BLaER1 treated with 17β-estradiol and CSF1 and Interleukin-3, amounts not matched to agents 10 nM and 100 nM (cell line): ENCODE measurements at regions not wholly inside any gene's neighbourhood (a gene's known extent, or its start where the extent isn't known, plus 50 kb on each side); places are given as distances from the start of the nearest gene placed in this dataset.
"Not testable (repeated sequence)": the region's sequence is repeated elsewhere in the genome, so short reads cannot be mapped to it uniquely, and the experiment has no call there.

Source experiments
- H3K27ac ChIP-seq, 11 experiments: shearing (Covaris generic); formaldehyde crosslinking; 2 replicates each; pipeline ENCODE4 v1.8.1; 2022
- H3K27me3 ChIP-seq, 11 experiments: shearing (Covaris generic); formaldehyde crosslinking; 2 replicates each; pipeline ENCODE4 v1.8.1; 2022
- H3K36me3 ChIP-seq, 11 experiments: shearing (Covaris generic); formaldehyde crosslinking; 2 replicates each; pipeline ENCODE4 v1.8.1; 2022
- H3K4me1 ChIP-seq, 10 experiments: shearing (Covaris generic); formaldehyde crosslinking; 2 replicates each; pipeline ENCODE4 v1.8.1; 2022
- H3K4me2 ChIP-seq, 11 experiments: shearing (Covaris generic); formaldehyde crosslinking; 2 replicates each; pipeline ENCODE4 v1.8.1; 2022
- H3K4me3 ChIP-seq, 10 experiments: shearing (Covaris generic); formaldehyde crosslinking; 2 replicates each; pipeline ENCODE4 v1.8.1; 2022
- H3K9ac ChIP-seq, 11 experiments: shearing (Covaris generic); formaldehyde crosslinking; 2 replicates each; pipeline ENCODE4 v1.8.1; 2022
- H3K9me3 ChIP-seq, 11 experiments: shearing (Covaris generic); formaldehyde crosslinking; replicated peaks in 1 of 11; 2 replicates each; pipeline ENCODE4 v1.8.1; 2022
- H4K20me1 ChIP-seq, 11 experiments: shearing (Covaris generic); formaldehyde crosslinking; 2 replicates each; pipeline ENCODE4 v1.8.1; 2022
- Cebpa-rat ChIP-seq, 11 experiments: shearing (Covaris generic); IDR thresholded peaks; 2 replicates each; pipeline ENCODE4 v1.8.1; 2022

DNA sequence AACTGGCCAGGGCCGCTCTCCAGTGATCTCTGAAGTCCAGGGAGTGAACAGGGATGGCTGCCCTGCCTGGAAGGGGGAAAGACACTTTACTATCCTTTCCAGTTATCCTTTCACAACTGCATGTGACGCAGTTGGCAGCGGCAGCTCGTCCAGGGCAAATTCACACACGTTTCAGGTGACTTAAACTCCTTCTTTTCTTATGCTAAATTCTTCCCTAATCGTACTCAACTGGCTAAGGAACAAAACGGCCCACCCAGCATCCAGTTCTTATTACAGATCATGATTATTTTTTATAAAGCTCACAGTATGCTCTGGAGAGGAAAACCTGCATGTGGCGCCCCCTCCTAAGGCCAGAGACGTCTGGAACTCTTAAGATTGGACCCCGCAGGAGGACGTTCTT, 767.1 kb downstream of the UQCRFS1 start:
- Histone ChIP-seq H3K27me3 (no peaks in the 10 kb centered on the region), H3K27ac (no peak overlapping the region), H3K4me2 (no peak overlapping the region), H3K9ac (no peak overlapping the region), H3K36me3 (no peaks in the 10 kb centered on the region), H3K4me1 (peaks cover 0 to 5% (median 0%) of the 10 kb centered on the region in 10 experiments; a peak in 2 of 20 replicates), H3K4me3 (no peak overlapping the region), H3K9me3 (peaks cover 0 to 5% (median 0%) of the 10 kb centered on the region in 11 experiments; a peak in 1 of 22 replicates), H4K20me1 (no peaks in the 10 kb centered on the region)
- no peak for TF ChIP-seq Cebpa-rat (IDR thresholded peaks at IDR 0.05)

- H3K9ac ChIP-seq: no peak overlapping the region
- H3K27me3 ChIP-seq: no peaks in the 10 kb centered on the region
- H4K20me1 ChIP-seq: no peaks in the 10 kb centered on the region
- H3K4me2 ChIP-seq: no peak overlapping the region
- H3K4me3 ChIP-seq: no peak overlapping the region
- no peak overlapping the region for H3K27ac ChIP-seq
- no peaks in the 10 kb centered on the region for H3K36me3 ChIP-seq
- H3K4me1 ChIP-seq: peaks cover 0 to 5% (median 0%) of the 10 kb centered on the region in 10 experiments; a peak in 2 of 20 replicates
- no peak for TF ChIP-seq Cebpa-rat (IDR thresholded peaks at IDR 0.05)
- H3K9me3 ChIP-seq: peaks cover 0 to 5% (median 0%) of the 10 kb centered on the region in 11 experiments; a peak in 1 of 22 replicates
Measured at GRCh38 chr19:28444362-28444761, 768.6 kb downstream of the UQCRFS1 start.

GRCh38 chr19:28443361-28443760, 769.6 kb downstream of the UQCRFS1 start:
- Histone ChIP-seq H3K4me1 (peaks cover 0 to 5% (median 0%) of the 10 kb centered on the region in 10 experiments; a peak in 2 of 20 replicates), H3K4me3 (no peak overlapping the region), H3K27ac (no peak overlapping the region), H3K27me3 (no peaks in the 10 kb centered on the region), H3K4me2 (no peak overlapping the region), H3K9ac (no peak overlapping the region), H4K20me1 (no peaks in the 10 kb centered on the region), H3K36me3 (no peaks in the 10 kb centered on the region), H3K9me3 (peaks cover 0 to 5% (median 0%) of the 10 kb centered on the region in 11 experiments; a peak in 1 of 22 replicates)
- TF ChIP-seq Cebpa-rat (IDR thresholded peaks at IDR 0.05): no peak

DNA sequence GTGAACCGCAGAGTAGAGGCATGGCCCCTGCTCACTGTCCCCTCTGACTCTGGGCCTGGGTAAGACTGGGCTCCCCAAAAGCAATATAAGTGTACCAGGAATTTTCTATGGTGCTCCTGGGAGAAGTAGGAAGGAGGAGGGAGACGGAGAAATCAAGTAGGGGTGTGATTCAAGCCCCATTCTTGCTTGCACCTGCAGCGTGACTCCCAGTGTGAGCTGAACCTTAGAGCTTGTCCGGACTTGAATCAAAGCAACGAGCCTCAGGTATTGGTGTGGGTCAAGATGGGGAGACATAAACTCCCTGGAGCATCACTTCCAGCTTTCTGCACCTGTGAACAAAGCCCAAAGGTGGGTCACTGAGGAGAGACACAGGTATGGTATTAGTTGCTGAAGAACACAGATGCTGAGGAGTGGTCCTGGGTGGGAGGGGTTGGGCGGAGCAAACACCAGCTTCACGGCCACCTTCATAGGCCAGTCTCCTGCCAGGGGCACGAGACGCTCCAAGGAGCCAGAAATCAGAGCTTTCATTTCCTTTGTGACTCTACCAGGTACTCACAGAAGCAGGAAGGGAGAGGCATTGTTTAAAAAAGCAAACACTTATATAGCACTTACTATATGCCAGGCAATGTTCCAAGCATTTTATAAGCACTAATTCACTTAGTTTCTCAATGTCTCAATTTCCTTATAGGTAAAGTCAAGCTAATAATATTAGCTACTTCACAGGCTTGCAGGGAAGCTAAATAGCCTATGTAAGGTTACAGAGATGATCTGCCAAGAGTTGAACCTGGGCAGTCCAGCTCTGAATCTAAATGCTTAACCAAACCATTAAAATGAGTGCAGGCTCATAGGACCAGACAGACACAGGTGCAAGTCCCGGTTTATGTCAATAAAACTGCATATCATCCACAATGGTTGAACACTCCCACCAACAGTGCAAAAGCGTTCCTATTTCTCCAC, 775.3 kb downstream of the UQCRFS1 start:
- Histone ChIP-seq H3K9me3 (peaks cover 9 to 28% (median 13%) of the 10 kb centered on the region in 11 experiments), H3K4me1 (peaks cover 9 to 17% (median 14%) of the 10 kb centered on the region in 10 experiments; a peak in 19 of 20 replicates), H3K9ac (no peak overlapping the region), H3K27me3 (no peaks in the 10 kb centered on the region), H3K4me2 (no peak overlapping the region), H4K20me1 (no peaks in the 10 kb centered on the region), H3K36me3 (no peaks in the 10 kb centered on the region), H3K27ac (no peak overlapping the region), H3K4me3 (no peak overlapping the region)
- no peak for TF ChIP-seq Cebpa-rat (IDR thresholded peaks at IDR 0.05)

- H3K4me2 ChIP-seq: peak overlapping the region in 9 of 11 experiments; percentile 16 to 64 (median 46); a peak in 14 of 22 replicates
- no peak overlapping the region; a peak in 1 of 22 replicates for H3K27ac ChIP-seq
- no peak overlapping the region for H3K9ac ChIP-seq
- no peaks in the 10 kb centered on the region for H4K20me1 ChIP-seq
- no peak for TF ChIP-seq Cebpa-rat (IDR thresholded peaks at IDR 0.05)
- peaks cover 7 to 17% (median 14%) of the 10 kb centered on the region in 10 experiments; a peak in 19 of 20 replicates for H3K4me1 ChIP-seq
- peaks cover 9 to 30% (median 13%) of the 10 kb centered on the region in 11 experiments for H3K9me3 ChIP-seq
- H3K27me3 ChIP-seq: no peaks in the 10 kb centered on the region
- H3K36me3 ChIP-seq: no peaks in the 10 kb centered on the region
- no peak overlapping the region for H3K4me3 ChIP-seq
Measured at GRCh38 chr19:28436320-28436719, 776.6 kb downstream of the UQCRFS1 start.

DNA sequence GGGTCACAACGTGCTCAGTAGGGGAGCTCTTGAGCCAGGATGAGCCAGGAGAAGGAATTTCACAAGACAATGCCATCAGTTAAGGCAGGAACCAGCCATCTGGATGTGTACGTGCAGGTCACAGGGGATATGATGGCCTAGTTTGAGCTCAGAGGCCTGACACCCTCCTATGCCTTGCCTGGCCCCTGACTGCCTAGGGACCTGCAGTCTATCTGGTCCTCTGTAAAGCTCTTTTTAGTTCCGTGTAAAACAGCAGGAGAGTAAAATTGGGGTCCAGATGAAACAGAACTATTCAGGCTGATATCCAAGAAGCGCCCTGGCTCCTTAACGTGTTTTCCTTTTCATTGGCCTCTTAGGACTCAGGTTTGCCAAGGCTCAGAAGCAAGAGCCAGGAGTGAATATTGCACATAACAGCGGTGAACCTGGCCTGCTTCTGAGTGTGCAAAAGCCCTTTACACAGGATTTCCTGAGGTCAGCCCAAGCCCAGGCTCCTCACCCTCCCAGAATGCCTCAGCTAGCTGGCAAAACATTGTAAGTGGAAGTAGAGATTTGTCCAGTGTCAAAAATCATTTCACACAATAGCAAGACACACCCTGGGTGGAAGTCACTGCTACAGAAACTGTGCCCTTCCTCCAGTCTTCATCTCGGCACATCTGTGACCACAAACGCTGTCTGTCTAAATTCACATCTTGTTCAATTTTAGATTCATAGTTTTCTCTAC, 777.2 kb downstream of the UQCRFS1 start:
- no peak overlapping the region for H3K9ac ChIP-seq
- peak overlapping the region in 1 of 11 experiments; percentile 29; a peak in 2 of 22 replicates for H3K27ac ChIP-seq
- peak overlapping the region; percentile 16 to 64 (median 43); a peak in 21 of 22 replicates for H3K4me2 ChIP-seq

GRCh38 chr19:28434794-28435193, 778.2 kb downstream of the UQCRFS1 start:
- not testable (repeated sequence) for H3K36me3 ChIP-seq, H3K4me3 ChIP-seq, H3K27me3 ChIP-seq, H4K20me1 ChIP-seq, H3K27ac ChIP-seq, H3K4me2 ChIP-seq, H3K9ac ChIP-seq
- H3K4me1 ChIP-seq: peaks cover 7 to 17% (median 14%) of the 10 kb centered on the region in 10 experiments
- peaks cover 9 to 30% (median 13%) of the 10 kb centered on the region in 11 experiments for H3K9me3 ChIP-seq

More for the DNA sequence above, 777.2 kb downstream of the UQCRFS1 start:
- TF ChIP-seq Cebpa-rat (IDR thresholded peaks at IDR 0.05): no peak
- peaks cover 9 to 30% (median 13%) of the 10 kb centered on the region in 11 experiments for H3K9me3 ChIP-seq
- H3K4me3 ChIP-seq: no peak overlapping the region
- H3K4me1 ChIP-seq: peaks cover 7 to 17% (median 14%) of the 10 kb centered on the region in 10 experiments; a peak in 19 of 20 replicates
- H3K27me3 ChIP-seq: no peaks in the 10 kb centered on the region
- H3K36me3 ChIP-seq: no peaks in the 10 kb centered on the region
- H4K20me1 ChIP-seq: no peaks in the 10 kb centered on the region

DNA sequence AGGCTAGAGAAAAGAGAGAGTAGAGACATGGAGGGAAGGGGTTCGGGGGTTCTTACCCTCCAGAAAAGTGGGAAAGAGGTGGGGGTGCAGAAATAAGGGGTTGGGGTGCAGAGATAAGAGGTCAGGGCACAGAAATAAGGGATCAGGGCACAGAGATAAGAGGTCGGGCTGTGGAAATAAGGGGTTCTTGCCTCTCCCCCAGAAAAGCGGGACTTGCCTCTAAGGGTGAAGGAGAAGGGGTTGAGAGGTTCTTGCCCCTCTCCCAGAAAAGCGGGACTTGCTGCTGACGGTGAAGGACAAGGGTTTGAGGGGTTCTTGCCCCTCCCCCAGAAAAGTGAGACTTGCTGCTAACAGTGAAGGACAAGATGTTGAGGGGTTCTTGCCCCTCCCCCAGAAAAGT, 778.6 kb downstream of the UQCRFS1 start:
- H3K27me3 ChIP-seq, H3K9ac ChIP-seq, H3K36me3 ChIP-seq, H4K20me1 ChIP-seq, H3K4me2 ChIP-seq, H3K27ac ChIP-seq, H3K4me3 ChIP-seq: not testable (repeated sequence)
- peaks cover 7 to 21% (median 18%) of the 10 kb centered on the region in 10 experiments for H3K4me1 ChIP-seq
- peaks cover 9 to 30% (median 13%) of the 10 kb centered on the region in 11 experiments for H3K9me3 ChIP-seq

- H3K27ac ChIP-seq, H3K9ac ChIP-seq, H3K27me3 ChIP-seq, H3K4me2 ChIP-seq, H4K20me1 ChIP-seq, H3K36me3 ChIP-seq, H3K4me3 ChIP-seq: not testable (repeated sequence)
- Histone ChIP-seq H3K9me3 (peaks cover 9 to 30% (median 13%) of the 10 kb centered on the region in 11 experiments), H3K4me1 (peaks cover 7 to 28% (median 25%) of the 10 kb centered on the region in 10 experiments)
Measured at GRCh38 chr19:28433166-28433565, 779.8 kb downstream of the UQCRFS1 start.
